ENCODE measurements at regions not wholly inside any gene's neighbourhood (a gene's known extent, or its start where the extent isn't known, plus 50 kb on each side); places are given as distances from the start of the nearest gene placed in this dataset.

- DNase-seq (ENCODE audit: low spot score): no peak
Measured at GRCh38 chr1:113266788-113267187, 123.5 kb upstream of the MAGI3 start.

GRCh38 chr1:113269168-113269963 is 120.9 kb upstream of the MAGI3 start:
- no peak for DNase-seq (ENCODE audit: low spot score)

GRCh38 chr1:113271039-113271438 is 119.3 kb upstream of the MAGI3 start:
- no peak for DNase-seq (ENCODE audit: low spot score)

GRCh38 chr1:113275083-113275482 is 115.2 kb upstream of the MAGI3 start:
- no peak for DNase-seq (ENCODE audit: low spot score)

GRCh38 chr1:113275691-113276090 is 114.6 kb upstream of the MAGI3 start:
- DNase-seq (ENCODE audit: low spot score): no peak

GRCh38 chr1:113276507-113276906 is 113.8 kb upstream of the MAGI3 start:
- DNase-seq (ENCODE audit: low spot score): no peak

- DNase-seq (ENCODE audit: low spot score): no peak
Measured at GRCh38 chr1:113278371-113278770, 111.9 kb upstream of the MAGI3 start.

GRCh38 chr1:113278777-113279176 is 111.5 kb upstream of the MAGI3 start:
- DNase-seq (ENCODE audit: low spot score): no peak

- no peak for DNase-seq (ENCODE audit: low spot score)
Measured at GRCh38 chr1:113279776-113280391, 110.4 kb upstream of the MAGI3 start.

- no peak for DNase-seq (ENCODE audit: low spot score)
Measured at GRCh38 chr1:113280581-113280980, 109.7 kb upstream of the MAGI3 start.

- no peak for DNase-seq (ENCODE audit: low spot score)
Measured at GRCh38 chr1:113281550-113281949, 108.8 kb upstream of the MAGI3 start.

GRCh38 chr1:113282008-113282892 is 108.1 kb upstream of the MAGI3 start:
- DNase-seq (ENCODE audit: low spot score): no peak

GRCh38 chr1:113282893-113283285 is 107.4 kb upstream of the MAGI3 start:
- DNase-seq (ENCODE audit: low spot score): no peak

GRCh38 chr1:113283914-113284313 is 106.4 kb upstream of the MAGI3 start:
- DNase-seq (ENCODE audit: low spot score): no peak

GRCh38 chr1:113286156-113286555 is 104.2 kb upstream of the MAGI3 start:
- DNase-seq (ENCODE audit: low spot score): no peak

- DNase-seq (ENCODE audit: low spot score): no peak
Measured at GRCh38 chr1:113291777-113292602, 98.3 kb upstream of the MAGI3 start.

- peak; percentile 6 for DNase-seq (ENCODE audit: low spot score)
Measured at GRCh38 chr1:113292603-113293255, 97.6 kb upstream of the MAGI3 start.

GRCh38 chr1:113293256-113293626 is 97.1 kb upstream of the MAGI3 start:
- DNase-seq (ENCODE audit: low spot score): no peak

- DNase-seq (ENCODE audit: low spot score): no peak
Measured at GRCh38 chr1:113297749-113298148, 92.6 kb upstream of the MAGI3 start.

- DNase-seq (ENCODE audit: low spot score): no peak
Measured at GRCh38 chr1:113298941-113299340, 91.4 kb upstream of the MAGI3 start.

- no peak for DNase-seq (ENCODE audit: low spot score)
Measured at GRCh38 chr1:113302636-113303035, 87.7 kb upstream of the MAGI3 start.
